GM12892 (cell line): ENCODE measurements at regions not wholly inside any gene's neighbourhood (a gene's known extent, or its start where the extent isn't known, plus 50 kb on each side); places are given as distances from the start of the nearest gene placed in this dataset.
"Not testable (repeated sequence)": the region's sequence is repeated elsewhere in the genome, so short reads cannot be mapped to it uniquely, and the experiment has no call there.

Experiments
- DNase-seq: peaks from one replicate; pipeline ENCODE4 v3.0.0; 2011; ENCODE audit not compliant: insufficient read length
- FAIRE-seq: peaks from 2 replicates; lab custom pipeline; 2011; peaks lifted over from hg19 to GRCh38; lab: Jason Lieb, UNC
- POLR2A ChIP-seq: IDR thresholded peaks from 2 replicates; pipeline ENCODE4 v1.6.1; 2011; ENCODE audit warnings: low read depth, low read length, control low read depth
- POLR2AphosphoS5 ChIP-seq: IDR thresholded peaks from 2 replicates; pipeline ENCODE4 v1.6.1; 2011; ENCODE audit warnings: low read depth, low read length, control low read depth
- TAF1 ChIP-seq: IDR thresholded peaks from 2 replicates; pipeline ENCODE4 v1.6.1; 2011; ENCODE audit warnings: low read depth, mild to moderate bottlenecking, control low read depth, low read length, borderline replicate concordance

GRCh38 chr16:75943705-75944514 lies 217.6 kb upstream of the CPHXL start:
- DNase-seq (no peak), FAIRE-seq (no peak)
- TF ChIP-seq TAF1 (no peak), POLR2A (no peak), POLR2AphosphoS5 (no peak)

GRCh38 chr16:75945916-75946457 lies 219.7 kb upstream of the CPHXL start:
- DNase-seq = no peak
- TF ChIP-seq POLR2AphosphoS5 (no peak), TAF1 (no peak), POLR2A (no peak)
- FAIRE-seq = no peak

GRCh38 chr16:75947626-75948239 lies 221.4 kb upstream of the CPHXL start:
- no peak for FAIRE-seq
- DNase-seq = no peak
- no peak for TF ChIP-seq POLR2A
- TF ChIP-seq TAF1 = no peak
- no peak for TF ChIP-seq POLR2AphosphoS5

- no peak for TF ChIP-seq POLR2A
- TF ChIP-seq TAF1 = no peak
- FAIRE-seq (no peak), DNase-seq (no peak)
Observed at GRCh38 chr16:75948441-75948840, 222.2 kb upstream of the CPHXL start.

GRCh38 chr16:75948886-75949285 lies 222.6 kb upstream of the CPHXL start:
- TF ChIP-seq POLR2A = no peak
- no peak for TF ChIP-seq TAF1
- TF ChIP-seq POLR2AphosphoS5 = no peak
- no peak for DNase-seq
- FAIRE-seq = no peak

- FAIRE-seq (no peak), DNase-seq (no peak)
- no peak for TF ChIP-seq POLR2AphosphoS5
- no peak for TF ChIP-seq TAF1
- no peak for TF ChIP-seq POLR2A
Observed at GRCh38 chr16:75952124-75952523, 225.8 kb upstream of the CPHXL start.

GRCh38 chr16:75957870-75958269 lies 231.6 kb upstream of the CPHXL start:
- TF ChIP-seq POLR2AphosphoS5 = no peak
- no peak for TF ChIP-seq TAF1
- TF ChIP-seq POLR2A = no peak
- DNase-seq (no peak), FAIRE-seq (no peak)

- DNase-seq (no peak), FAIRE-seq (no peak)
- TF ChIP-seq POLR2A (no peak), POLR2AphosphoS5 (no peak)
Observed at GRCh38 chr16:75965504-75966374, 239.4 kb upstream of the CPHXL start.

- not testable (repeated sequence) for FAIRE-seq, DNase-seq
Observed at GRCh38 chr16:75969120-75969519, 242.8 kb upstream of the CPHXL start.

- TF ChIP-seq POLR2AphosphoS5 (no peak), TAF1 (no peak), POLR2A (no peak)
- no peak for FAIRE-seq
Observed at GRCh38 chr16:75971334-75971733, 245.0 kb upstream of the CPHXL start.

GRCh38 chr16:75983296-75983695 lies 257.0 kb upstream of the CPHXL start:
- no peak for DNase-seq
- no peak for FAIRE-seq
- TF ChIP-seq POLR2A = no peak
- TF ChIP-seq TAF1 = no peak
- no peak for TF ChIP-seq POLR2AphosphoS5

More at GRCh38 chr16:75971334-75971733, 245.0 kb upstream of the CPHXL start:
- no peak for DNase-seq
